CD14-positive monocyte (primary cell): ENCODE measurements at regions not wholly inside any gene's neighbourhood (a gene's known extent, or its start where the extent isn't known, plus 50 kb on each side); places are given as distances from the start of the nearest gene placed in this dataset.

Experiments
- DNase-seq, 3 donors: peaks; one replicate each; pipeline ENCODE4 v3.0.0-alpha.2; 2011 to 2022
- H2AFZ ChIP-seq: 2 replicates; pipeline ENCODE4 v1.6.0; 2012; ENCODE audit warnings: mild to moderate bottlenecking, low read depth, low read length, inconsistent platforms; ENCODE audit not compliant: insufficient read depth, poor library complexity, severe bottlenecking
- H3K27ac ChIP-seq, 2 donors: 1 replicate in 1 of 2; 2 replicates in 1 of 2; pipeline ENCODE4 v1.5.1; 2012 to 2013; ENCODE audit warnings: low read length in 2 of 2, control low read depth in 1 of 2, inconsistent platforms in 1 of 2, low read depth in 1 of 2, mild to moderate bottlenecking in 1 of 2
- H3K27me3 ChIP-seq, 2 donors: one replicate each; pipeline versions ENCODE4 v1.6.0 to v1.6.1; 2011 to 2013; ENCODE audit warnings: low read length in 2 of 2; ENCODE audit not compliant: control insufficient read depth in 2 of 2, insufficient read depth in 2 of 2
- H3K36me3 ChIP-seq, 2 donors: replicated peaks in 1 of 2; 1 replicate in 1 of 2; 2 replicates in 1 of 2; pipeline versions ENCODE4 v1.5.1 to v1.6.1; 2012 to 2013; ENCODE audit warnings: low read length in 2 of 2, control low read depth in 1 of 2, inconsistent platforms in 1 of 2, mild to moderate bottlenecking in 1 of 2; ENCODE audit not compliant: insufficient read depth in 2 of 2, control insufficient read depth in 1 of 2
- H3K4me1 ChIP-seq, 2 donors: 1 replicate in 1 of 2; 2 replicates in 1 of 2; pipeline versions ENCODE4 v1.5.1 to v1.6.1; 2012 to 2013; ENCODE audit warnings: low read length in 2 of 2, control low read depth in 1 of 2, inconsistent platforms in 1 of 2, mild to moderate bottlenecking in 1 of 2, moderate library complexity in 1 of 2; ENCODE audit not compliant: insufficient read depth in 2 of 2, control insufficient read depth in 1 of 2
- H3K4me2 ChIP-seq: replicated peaks from 2 replicates; pipeline ENCODE3; 2012; ENCODE audit warnings: low read length, moderate library complexity, mild to moderate bottlenecking; ENCODE audit not compliant: poor library complexity, severe bottlenecking; ENCODE audit errors: extremely low read depth
- H3K4me3 ChIP-seq, 3 experiments: fragments of 200-600 bp in 1 of 3; sonication (generic) in 1 of 3; replicated peaks in 1 of 3; 1 replicate in 2 of 3; 2 replicates in 1 of 3; pipeline ENCODE4 v1.5.1; 2011 to 2013; ENCODE audit warnings: low read length in 3 of 3, mild to moderate bottlenecking in 3 of 3, control low read depth in 2 of 3, low read depth in 2 of 3, inconsistent platforms in 1 of 3, moderate library complexity in 1 of 3
- H3K79me2 ChIP-seq: 2 replicates; pipeline ENCODE4 v1.6.0; 2012; ENCODE audit warnings: mild to moderate bottlenecking, control low read depth, inconsistent platforms, low read length, moderate library complexity; ENCODE audit not compliant: insufficient read depth
- H3K9ac ChIP-seq: 2 replicates; pipeline ENCODE4 v1.6.0; 2017; ENCODE audit warnings: low read length, mild to moderate bottlenecking; ENCODE audit not compliant: insufficient read depth, poor library complexity, severe bottlenecking
- H3K9me3 ChIP-seq, 2 donors: replicated peaks in 1 of 2; 1 replicate in 1 of 2; 2 replicates in 1 of 2; pipeline versions ENCODE4 v1.5.1 to v1.6.1; 2012 to 2013; ENCODE audit warnings: low read length in 2 of 2, control low read depth in 1 of 2; ENCODE audit not compliant: control insufficient read depth in 1 of 2, insufficient read depth in 1 of 2
- H4K20me1 ChIP-seq: 2 replicates; pipeline ENCODE4 v1.6.0; 2012; ENCODE audit warnings: mild to moderate bottlenecking, low read length, control low read depth, moderate library complexity; ENCODE audit not compliant: insufficient read depth
- H3K27ac Mint-ChIP-seq, 7 donors: one replicate each; pipeline ENCODE4 v1.8.0; 2020; ENCODE audit warnings: mild to moderate bottlenecking in 7 of 7, mixed read lengths in 7 of 7, moderate library complexity in 6 of 7, inconsistent platforms in 2 of 7
- H3K27me3 Mint-ChIP-seq, 3 donors: one replicate each; pipeline ENCODE4 v1.8.0; 2021 to 2022; ENCODE audit warnings: low read depth in 3 of 3, mild to moderate bottlenecking in 3 of 3, mixed read lengths in 3 of 3, moderate library complexity in 3 of 3, inconsistent platforms in 1 of 3
- H3K36me3 Mint-ChIP-seq, 2 donors: one replicate each; pipeline ENCODE4 v1.8.0; 2020; ENCODE audit warnings: mixed read lengths in 2 of 2, inconsistent platforms in 1 of 2, mild to moderate bottlenecking in 1 of 2
- H3K4me1 Mint-ChIP-seq: one replicate; pipeline ENCODE4 v1.8.0; 2020; ENCODE audit warnings: mild to moderate bottlenecking, mixed read lengths
- H3K4me3 Mint-ChIP-seq, 2 donors: one replicate each; pipeline ENCODE4 v1.8.0; 2020; ENCODE audit warnings: mild to moderate bottlenecking in 2 of 2, mixed read lengths in 2 of 2, moderate library complexity in 1 of 2
- H3K9me3 Mint-ChIP-seq, 7 donors: one replicate each; pipeline ENCODE4 v1.8.0; 2020 to 2022; ENCODE audit warnings: mixed read lengths in 7 of 7, mild to moderate bottlenecking in 6 of 7, moderate library complexity in 6 of 7, inconsistent platforms in 2 of 7
- WGBS: methylation state at CpG from one replicate; pipeline ENCODE4 v1.1.5; 2013; ENCODE audit warnings: missing lambda C conversion rate; ENCODE audit not compliant: insufficient coverage; 5-methylcytosine and 5-hydroxymethylcytosine counted together
- intact Hi-C, 2 donors: fragments of 100-400 bp; cut with micrococcal nuclease; formaldehyde crosslinking; loops; one replicate each; pipeline versions ENCODE4 v1.15.0 to v1.15.1; 2023
- TF ChIP-seq, protein P1 (sequence below): fragments of 200-600 bp; IDR thresholded peaks from one replicate; pipeline ENCODE4 v1.8.0; 2022; ENCODE audit warnings: antibody characterized with exemption, mild to moderate bottlenecking

- Histone ChIP-seq H3K4me3 (no peak overlapping the region), H4K20me1 (no peaks in the 10 kb centered on the region), H3K27ac (no peak overlapping the region), H3K27me3 (no peaks in the 10 kb centered on the region), H3K4me2 (no peak overlapping the region), H3K9ac (no peak overlapping the region), H2AFZ (no peak overlapping the region), H3K79me2 (no peaks in the 10 kb centered on the region), H3K9me3 (no peaks in the 10 kb centered on the region), H3K36me3 (no peaks in the 10 kb centered on the region), H3K4me1 (no peaks in the 10 kb centered on the region)
- no peaks in the 10 kb centered on the region for H3K36me3 Mint-ChIP-seq
- H3K9me3 Mint-ChIP-seq: peaks cover 0 to 17% (median 4%) of the 10 kb centered on the region in 7 donors
- TF ChIP-seq, protein P1, sequence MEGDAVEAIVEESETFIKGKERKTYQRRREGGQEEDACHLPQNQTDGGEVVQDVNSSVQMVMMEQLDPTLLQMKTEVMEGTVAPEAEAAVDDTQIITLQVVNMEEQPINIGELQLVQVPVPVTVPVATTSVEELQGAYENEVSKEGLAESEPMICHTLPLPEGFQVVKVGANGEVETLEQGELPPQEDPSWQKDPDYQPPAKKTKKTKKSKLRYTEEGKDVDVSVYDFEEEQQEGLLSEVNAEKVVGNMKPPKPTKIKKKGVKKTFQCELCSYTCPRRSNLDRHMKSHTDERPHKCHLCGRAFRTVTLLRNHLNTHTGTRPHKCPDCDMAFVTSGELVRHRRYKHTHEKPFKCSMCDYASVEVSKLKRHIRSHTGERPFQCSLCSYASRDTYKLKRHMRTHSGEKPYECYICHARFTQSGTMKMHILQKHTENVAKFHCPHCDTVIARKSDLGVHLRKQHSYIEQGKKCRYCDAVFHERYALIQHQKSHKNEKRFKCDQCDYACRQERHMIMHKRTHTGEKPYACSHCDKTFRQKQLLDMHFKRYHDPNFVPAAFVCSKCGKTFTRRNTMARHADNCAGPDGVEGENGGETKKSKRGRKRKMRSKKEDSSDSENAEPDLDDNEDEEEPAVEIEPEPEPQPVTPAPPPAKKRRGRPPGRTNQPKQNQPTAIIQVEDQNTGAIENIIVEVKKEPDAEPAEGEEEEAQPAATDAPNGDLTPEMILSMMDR: no peak
- H3K4me3 Mint-ChIP-seq: no peak overlapping the region
- no CpG with 5 or more reads among the region's 2 CpGs for WGBS
- DNase-seq: no peak
- no peak overlapping the region for H3K27ac Mint-ChIP-seq
- peaks cover 0 to 5% (median 2%) of the 10 kb centered on the region in 3 donors for H3K27me3 Mint-ChIP-seq
- intact Hi-C loops: no loop called here
- peaks cover 3% of the 10 kb centered on the region for H3K4me1 Mint-ChIP-seq
Measured at GRCh38 chr13:21825801-21826200, 154.9 kb downstream of the FGF9 start.

GRCh38 chr13:21826214-21827015 lies 155.5 kb downstream of the FGF9 start:
- H3K27me3 Mint-ChIP-seq: peaks cover 0 to 4% (median 2%) of the 10 kb centered on the region in 3 donors
- intact Hi-C loops: no loop called here
- no peak overlapping the region for H3K27ac ChIP-seq
- H3K9ac ChIP-seq: no peak overlapping the region
- no peaks in the 10 kb centered on the region for H3K4me1 ChIP-seq
- H3K4me2 ChIP-seq: no peak overlapping the region
- peaks cover 0 to 18% (median 4%) of the 10 kb centered on the region in 7 donors for H3K9me3 Mint-ChIP-seq
- no CpG with 5 or more reads among the region's 3 CpGs for WGBS
- TF ChIP-seq, protein P1: no peak
- no peaks in the 10 kb centered on the region for H3K36me3 Mint-ChIP-seq
- H3K27me3 ChIP-seq: no peaks in the 10 kb centered on the region
- no peak overlapping the region for H3K4me3 ChIP-seq
- no peaks in the 10 kb centered on the region for H3K36me3 ChIP-seq
- H3K9me3 ChIP-seq: no peaks in the 10 kb centered on the region
- H3K4me1 Mint-ChIP-seq: peaks cover 3% of the 10 kb centered on the region
- H3K27ac Mint-ChIP-seq: no peak overlapping the region
- no peak for DNase-seq
- H3K4me3 Mint-ChIP-seq: no peak overlapping the region
- no peaks in the 10 kb centered on the region for H4K20me1 ChIP-seq
- H2AFZ ChIP-seq: no peak overlapping the region
- no peaks in the 10 kb centered on the region for H3K79me2 ChIP-seq
